HepG2 (cell line): ENCODE measurements at regions not wholly inside any gene's neighbourhood (a gene's known extent, or its start where the extent isn't known, plus 50 kb on each side); places are given as distances from the start of the nearest gene placed in this dataset.

Experiments
- ATAC-seq: fragments of 200-7000 bp; cut with Tn5 transposase; 3 replicates; pipeline ENCODE4 v1.9.1; 2020; ENCODE audit warnings: mild to moderate bottlenecking, moderate library complexity
- BruUV-seq: library from RNA; stranded (reverse); fragments of 400-500 nt; replicated peaks from 2 replicates; lab custom pipeline; 2021; lab: Mats Ljungman, UMichigan
- CTCF ChIA-PET: fragments of 300-600 bp; formaldehyde crosslinking; extraction: SDS; loops from one replicate; lab custom pipeline; 2021; ENCODE audit warnings: low total read pairs, inconsistent platforms, low intra/inter-chr PET ratio; lab: Yijun Ruan, JAX
- POLR2A ChIA-PET: fragments of 350-600 bp; sonication (Branson Sonifier 250); formaldehyde crosslinking; loops from one replicate; lab custom pipeline; 2020; ENCODE audit warnings: antibody characterized with exemption, inconsistent platforms; lab: Yijun Ruan, JAX
- DNase-seq: peaks from one replicate; pipeline ENCODE4 v3.0.0-alpha.2; 2015; ENCODE audit warnings: low spot score
- FAIRE-seq: peaks from 3 replicates; lab custom pipeline; 2011; peaks lifted over from hg19 to GRCh38; lab: Jason Lieb, UNC
- H2AFZ ChIP-seq: one replicate; pipeline ENCODE4 v1.6.1; 2011; ENCODE audit warnings: low read length, inconsistent platforms
- H3K27ac ChIP-seq: fragments of 300-600 bp; 3 replicates; pipeline ENCODE4 v1.8.0; 2011; ENCODE audit warnings: mixed run types, mild to moderate bottlenecking, mixed read lengths, low read length, inconsistent platforms; ENCODE audit not compliant: insufficient read depth; ENCODE audit errors: extremely low read length
- H3K27me3 ChIP-seq, 2 experiments: fragments of 200-600 bp in 1 of 2; 2 replicates in 1 of 2; 3 replicates in 1 of 2; pipeline versions ENCODE4 v1.6.0 to v1.8.0; 2011; ENCODE audit warnings: low read length in 2 of 2, mild to moderate bottlenecking in 2 of 2, moderate library complexity in 2 of 2, inconsistent platforms in 1 of 2; ENCODE audit not compliant: insufficient read depth in 2 of 2, control insufficient read depth in 1 of 2
- H3K36me3 ChIP-seq, 2 experiments: fragments of 200-600 bp in 1 of 2; replicated peaks in 1 of 2; 2 replicates in 1 of 2; 3 replicates in 1 of 2; pipeline versions ENCODE4 v1.5.1 to v1.8.0; 2011; ENCODE audit warnings: low read length in 2 of 2, inconsistent platforms in 1 of 2; ENCODE audit not compliant: insufficient read depth in 2 of 2, control insufficient read depth in 1 of 2
- H3K4me1 ChIP-seq: 2 replicates; pipeline ENCODE4 v1.5.1; 2012; ENCODE audit warnings: low read length, inconsistent platforms; ENCODE audit not compliant: insufficient read depth
- H3K4me2 ChIP-seq: 2 replicates; pipeline ENCODE4 v1.6.0; 2011; ENCODE audit warnings: low read depth, low read length, inconsistent platforms
- H3K4me3 ChIP-seq, 3 experiments: fragments of 200-600 bp in 1 of 3; sonication (generic), shearing (Covaris generic) in 1 of 3; replicated peaks in 1 of 3; 2 replicates each; pipeline ENCODE4 v1.5.1; 2011 to 2016; ENCODE audit warnings: low read length in 3 of 3, inconsistent platforms in 2 of 3, low read depth in 2 of 3, mild to moderate bottlenecking in 2 of 3, control low read depth in 1 of 3, mixed read lengths in 1 of 3; ENCODE audit not compliant: insufficient read depth in 1 of 3
- H3K79me2 ChIP-seq: one replicate; pipeline ENCODE4 v1.6.1; 2011; ENCODE audit warnings: low read length, inconsistent platforms; ENCODE audit not compliant: insufficient read depth
- H3K9ac ChIP-seq: 2 replicates; pipeline ENCODE4 v1.6.0; 2011; ENCODE audit warnings: mild to moderate bottlenecking, low read depth, low read length, inconsistent platforms; ENCODE audit not compliant: insufficient read depth
- H3K9me3 ChIP-seq: 2 replicates; pipeline ENCODE4 v1.5.1; 2012; ENCODE audit warnings: mild to moderate bottlenecking, low read length
- H4K20me1 ChIP-seq: 2 replicates; pipeline ENCODE4 v1.6.0; 2011; ENCODE audit warnings: inconsistent platforms, mild to moderate bottlenecking, low read length, moderate library complexity; ENCODE audit not compliant: insufficient read depth
- KIAA2018 ChIP-seq: sonication (generic); formaldehyde crosslinking; IDR thresholded peaks from 2 replicates; pipeline ENCODE4 v1.5.0; 2020; ENCODE audit warnings: mild to moderate bottlenecking, missing genetic modification reagents, borderline replicate concordance
- MAZ ChIP-seq, 2 experiments: sonication (generic) in 1 of 2; formaldehyde crosslinking in 1 of 2; IDR thresholded peaks; 2 replicates each; pipeline versions ENCODE4 v1.5.0 to v1.6.1; 2012 to 2020; ENCODE audit warnings: low read depth in 2 of 2, mild to moderate bottlenecking in 2 of 2, borderline replicate concordance in 1 of 2, improper control_type of control experiment in 1 of 2, low read length in 1 of 2, missing genetic modification reagents in 1 of 2, moderate library complexity in 1 of 2
- PHF20 ChIP-seq: sonication (generic); formaldehyde crosslinking; IDR thresholded peaks from 2 replicates; pipeline ENCODE4 v1.5.0; 2020; ENCODE audit warnings: mild to moderate bottlenecking, missing genetic modification reagents
- RBFOX2 ChIP-seq: fragments of 200-400 bp; formaldehyde crosslinking; IDR thresholded peaks from 2 replicates; pipeline ENCODE4 v1.6.1; 2017; ENCODE audit warnings: low read depth, mild to moderate bottlenecking, low read length
- ZNF816 ChIP-seq: sonication (generic); formaldehyde crosslinking; IDR thresholded peaks from 2 replicates; pipeline ENCODE4 v1.8.0; 2022; ENCODE audit warnings: missing genetic modification reagents, mild to moderate bottlenecking, borderline replicate concordance
- WGBS: methylation state at CpG from one replicate; pipeline ENCODE4 v1.1.6; 2017; ENCODE audit warnings: low lambda C conversion rate; 5-methylcytosine and 5-hydroxymethylcytosine counted together
- in situ Hi-C: cut with HindIII; loops from 2 replicates; pipeline ENCODE4 v1.10.0; 2017; ENCODE audit warnings: low pct_unique_long_range_greater_than_20kb; ENCODE audit not compliant: extremely low pct_ligation_motif_present
- intact Hi-C: fragments of 100-400 bp; cut with micrococcal nuclease; formaldehyde crosslinking; loops from one replicate; pipeline ENCODE4 v1.10.0; 2022; ENCODE audit not compliant: unreplicated experiment
- TF ChIP-seq, protein P1 (sequence below): sonication (generic); formaldehyde crosslinking; IDR thresholded peaks from 2 replicates; pipeline ENCODE4 v1.8.1; 2022; ENCODE audit warnings: mild to moderate bottlenecking, missing genetic modification reagents

DNA sequence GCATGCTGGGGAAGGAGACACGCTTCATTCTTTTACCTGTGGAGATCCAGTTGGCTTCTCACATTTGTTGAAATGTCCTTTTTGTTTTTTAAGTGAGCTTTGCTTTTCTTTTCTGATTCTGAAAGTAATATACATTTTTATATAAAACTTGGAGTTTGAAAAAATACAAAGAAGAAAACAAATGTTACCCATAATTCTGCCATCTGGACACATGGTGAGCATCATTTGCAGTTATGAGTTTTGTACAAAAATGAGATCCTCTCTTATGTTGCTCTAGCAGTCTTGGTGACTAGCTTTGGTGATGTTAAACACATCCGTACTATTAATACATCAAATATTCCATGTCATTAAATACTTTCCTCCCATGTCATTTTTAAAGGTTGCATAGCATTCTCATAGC, 101.1 kb upstream of the OTOS start:
- in situ Hi-C loops (no loop called here), intact Hi-C loops (no loop called here)
- DNase-seq = no peak
- WGBS = 53% methylated on average over 2 of the region's 2 CpGs
- Histone ChIP-seq H4K20me1 (no peaks in the 10 kb centered on the region), H2AFZ (no peak overlapping the region), H3K79me2 (no peaks in the 10 kb centered on the region), H3K4me1 (peaks cover 5% of the 10 kb centered on the region), H3K9me3 (no peaks in the 10 kb centered on the region), H3K27me3 (peaks cover 0 to 23% of the 10 kb centered on the region in 2 experiments; a peak in 3 of 5 replicates), H3K4me3 (no peak overlapping the region), H3K36me3 (no peaks in the 10 kb centered on the region), H3K9ac (no peak overlapping the region), H3K27ac (no peak overlapping the region), H3K4me2 (no peak overlapping the region)
- no peak for FAIRE-seq
- ChIA-PET CTCF (no interaction called here), POLR2A (no interaction called here)
- no peak for ATAC-seq
- no TSS peak for BruUV-seq
- TF ChIP-seq ZNF816 (CRISPR knock-in tag) = no peak
- no peak for TF ChIP-seq MAZ (IDR thresholded peaks at IDR 0.05; ENCODE audit: borderline replicate concordance, low read depth, low read length)
- TF ChIP-seq MAZ (CRISPR knock-in tag; IDR thresholded peaks at IDR 0.05; ENCODE audit: low read depth) = no peak
- TF ChIP-seq KIAA2018 (CRISPR knock-in tag) = no peak
- TF ChIP-seq RBFOX2 = no peak
- TF ChIP-seq PHF20 (CRISPR knock-in tag) = no peak
- TF ChIP-seq, protein P1, sequence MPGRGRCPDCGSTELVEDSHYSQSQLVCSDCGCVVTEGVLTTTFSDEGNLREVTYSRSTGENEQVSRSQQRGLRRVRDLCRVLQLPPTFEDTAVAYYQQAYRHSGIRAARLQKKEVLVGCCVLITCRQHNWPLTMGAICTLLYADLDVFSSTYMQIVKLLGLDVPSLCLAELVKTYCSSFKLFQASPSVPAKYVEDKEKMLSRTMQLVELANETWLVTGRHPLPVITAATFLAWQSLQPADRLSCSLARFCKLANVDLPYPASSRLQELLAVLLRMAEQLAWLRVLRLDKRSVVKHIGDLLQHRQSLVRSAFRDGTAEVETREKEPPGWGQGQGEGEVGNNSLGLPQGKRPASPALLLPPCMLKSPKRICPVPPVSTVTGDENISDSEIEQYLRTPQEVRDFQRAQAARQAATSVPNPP (CRISPR knock-in tag) = no peak
